GM12878 (cell line): ENCODE measurements at regions not wholly inside any gene's neighbourhood (a gene's known extent, or its start where the extent isn't known, plus 50 kb on each side); places are given as distances from the start of the nearest gene placed in this dataset.

Experiments used
- ATAC-seq: fragments of 200-7000 bp; cut with Tn5 transposase; 3 replicates; pipeline ENCODE4 v1.9.1; 2020; ENCODE audit warnings: mild to moderate bottlenecking, moderate library complexity
- BruUV-seq: library from RNA; stranded (reverse); fragments of 400-500 nt; replicated peaks from 2 replicates; lab custom pipeline; 2021; lab: Mats Ljungman, UMichigan
- CTCF ChIA-PET: fragments of 300-600 bp; sonication (Branson Sonifier 250); formaldehyde crosslinking; extraction: SDS; loops from one replicate; lab custom pipeline; 2021; ENCODE audit warnings: inconsistent platforms; lab: Yijun Ruan, JAX
- POLR2A ChIA-PET: fragments of 350-600 bp; formaldehyde crosslinking; extraction: SDS; loops from one replicate; lab custom pipeline; 2021; ENCODE audit warnings: inconsistent platforms; lab: Charles Lee
- RAD21 ChIA-PET: fragments of 300-600 bp; sonication (Branson Sonifier 250); formaldehyde crosslinking; loops from one replicate; lab custom pipeline; 2023; ENCODE audit warnings: antibody characterized with exemption; ENCODE audit not compliant: unreplicated experiment; lab: Charles Lee
- SMC1A ChIA-PET: fragments of 300-600 bp; sonication (Branson Sonifier 250); formaldehyde crosslinking; loops from one replicate; lab custom pipeline; 2023; ENCODE audit not compliant: unreplicated experiment, uncharacterized antibody; lab: Charles Lee
- DNase-seq: peaks from one replicate; pipeline ENCODE4 v3.0.0-alpha.2; 2011; ENCODE audit warnings: low read depth, low spot score
- FAIRE-seq: peaks from 3 replicates; lab custom pipeline; 2011; peaks lifted over from hg19 to GRCh38; lab: Jason Lieb, UNC
- H2AFZ ChIP-seq: 2 replicates; pipeline ENCODE4 v1.6.0; 2011; ENCODE audit warnings: low read depth, low read length, control low read depth; ENCODE audit not compliant: control insufficient read depth
- H3K27ac ChIP-seq: 2 replicates; pipeline ENCODE4 v1.5.1; 2011; ENCODE audit warnings: control low read depth; ENCODE audit not compliant: control insufficient read depth, insufficient read depth
- H3K27me3 ChIP-seq, 2 experiments: replicated peaks in 1 of 2; 2 replicates each; pipeline versions ENCODE4 v1.6.0 to v1.6.1; 2011; ENCODE audit warnings: low read length in 1 of 2; ENCODE audit not compliant: control insufficient read depth in 2 of 2, insufficient read depth in 2 of 2
- H3K36me3 ChIP-seq, 2 experiments: 2 replicates each; pipeline ENCODE4 v1.5.1; 2011; ENCODE audit warnings: low read length in 1 of 2; ENCODE audit not compliant: control insufficient read depth in 2 of 2, insufficient read depth in 2 of 2
- H3K4me1 ChIP-seq: 2 replicates; pipeline ENCODE4 v1.6.1; 2011; ENCODE audit warnings: mild to moderate bottlenecking, low read length, moderate library complexity, mixed read lengths; ENCODE audit not compliant: control insufficient read depth, insufficient read depth
- H3K4me2 ChIP-seq: 2 replicates; pipeline ENCODE4 v1.6.0; 2011; ENCODE audit warnings: control low read depth; ENCODE audit not compliant: control insufficient read depth, insufficient read depth
- H3K4me3 ChIP-seq: fragments of 200-600 bp; sonication (generic); 2 replicates; pipeline ENCODE4 v1.5.1; 2016
- H3K79me2 ChIP-seq: 2 replicates; pipeline ENCODE4 v1.6.0; 2011; ENCODE audit warnings: low read length; ENCODE audit not compliant: control insufficient read depth, insufficient read depth
- H3K9ac ChIP-seq: 2 replicates; pipeline ENCODE4 v1.8.0; 2011; ENCODE audit warnings: low read length, control low read depth, mixed read lengths; ENCODE audit not compliant: control insufficient read depth, insufficient read depth
- H3K9me3 ChIP-seq: replicated peaks from 3 replicates; pipeline ENCODE4 v1.5.1; 2011; ENCODE audit warnings: mild to moderate bottlenecking, low read length; ENCODE audit not compliant: control insufficient read depth, insufficient read depth
- H4K20me1 ChIP-seq: 2 replicates; pipeline ENCODE4 v1.6.0; 2011; ENCODE audit not compliant: control insufficient read depth, insufficient read depth
- BACH1 ChIP-seq: fragments of 450-650 bp; IDR thresholded peaks from 2 replicates; pipeline ENCODE4 v1.6.1; 2017; ENCODE audit warnings: mild to moderate bottlenecking, borderline replicate concordance
- CBFB ChIP-seq: IDR thresholded peaks from 2 replicates; pipeline ENCODE4 v1.6.1; 2016; ENCODE audit warnings: antibody characterized with exemption, low read depth
- CHD4 ChIP-seq: fragments of 200-600 bp; sonication (generic); IDR thresholded peaks from 2 replicates; pipeline ENCODE4 v1.6.1; 2016; ENCODE audit warnings: mild to moderate bottlenecking
- ESRRA ChIP-seq: IDR thresholded peaks from 2 replicates; pipeline ENCODE4 v1.6.1; 2012; ENCODE audit warnings: mild to moderate bottlenecking, low read length, improper control_type of control experiment
- FOXM1 ChIP-seq: IDR thresholded peaks from 2 replicates; pipeline ENCODE4 v1.6.1; 2012; ENCODE audit warnings: low read depth, mild to moderate bottlenecking, inconsistent platforms, low read length, moderate library complexity
- HDGF ChIP-seq: fragments of 450-650 bp; IDR thresholded peaks from 2 replicates; pipeline ENCODE4 v1.6.1; 2016; ENCODE audit warnings: antibody characterized with exemption
- KAT2A ChIP-seq: conservative IDR thresholded peaks from 2 replicates; pipeline ENCODE4 v1.6.1; 2011; ENCODE audit warnings: low read depth, low read length; ENCODE audit not compliant: control insufficient read depth
- MEF2A ChIP-seq: IDR thresholded peaks from 2 replicates; pipeline ENCODE4 v1.6.1; 2011; ENCODE audit warnings: low read depth, mild to moderate bottlenecking, low read length, moderate library complexity; ENCODE audit not compliant: insufficient read depth
- MTA3 ChIP-seq: IDR thresholded peaks from 2 replicates; pipeline ENCODE4 v1.6.1; 2012; ENCODE audit warnings: low read length, inconsistent platforms, borderline replicate concordance
- NFXL1 ChIP-seq: fragments of 450-650 bp; IDR thresholded peaks from 2 replicates; pipeline ENCODE4 v1.6.1; 2017; ENCODE audit warnings: antibody characterized with exemption, mild to moderate bottlenecking, borderline replicate concordance
- NFYB ChIP-seq: IDR thresholded peaks from 2 replicates; pipeline ENCODE4 v1.6.1; 2011; ENCODE audit warnings: low read depth, mild to moderate bottlenecking, low read length, improper control_type of control experiment, moderate library complexity; ENCODE audit not compliant: insufficient read depth
- NRF1 ChIP-seq: conservative IDR thresholded peaks from 2 replicates; pipeline ENCODE4 v1.6.1; 2011; ENCODE audit warnings: mild to moderate bottlenecking, low read depth, low read length, improper control_type of control experiment
- POLR2AphosphoS2 ChIP-seq: IDR thresholded peaks from 2 replicates; pipeline ENCODE4 v1.6.1; 2011; ENCODE audit warnings: low read depth, mild to moderate bottlenecking, low read length, improper control_type of control experiment, moderate library complexity
- POU2F2 ChIP-seq: IDR thresholded peaks from 3 replicates; pipeline ENCODE4 v1.6.1; 2011; ENCODE audit warnings: low read depth, mild to moderate bottlenecking, low read length, borderline replicate concordance
- SMC3 ChIP-seq: IDR thresholded peaks from 2 replicates; pipeline ENCODE4 v1.6.1; 2011; ENCODE audit warnings: low read length, improper control_type of control experiment, borderline replicate concordance
- ZNF24 ChIP-seq: fragments of 450-650 bp; IDR thresholded peaks from 2 replicates; pipeline ENCODE4 v1.6.1; 2017; ENCODE audit warnings: antibody characterized with exemption, mild to moderate bottlenecking
- ZNF274 ChIP-seq: IDR thresholded peaks from one replicate; pipeline ENCODE4 v1.8.0; 2011; ENCODE audit not compliant: insufficient read length, insufficient read depth
- WGBS: methylation state at CpG from one replicate; pipeline ENCODE4 v1.1.6; 2016; ENCODE audit warnings: low lambda C conversion rate; ENCODE audit not compliant: insufficient replicate concordance, insufficient coverage; ENCODE audit errors: missing lambda C conversion rate; 5-methylcytosine and 5-hydroxymethylcytosine counted together
- in situ Hi-C: fragments of 300-500 bp; cut with MboI; formaldehyde crosslinking; loops from 9 replicates; pipeline ENCODE4 v1.14.3; 2018; ENCODE audit warnings: mixed read lengths
- intact Hi-C: fragments of 100-400 bp; cut with micrococcal nuclease; formaldehyde crosslinking; loops from one replicate; pipeline ENCODE4 v1.14.2; 2022; ENCODE audit not compliant: unreplicated experiment
- TF ChIP-seq, protein P1 (sequence below): IDR thresholded peaks from 2 replicates; pipeline ENCODE4 v1.6.1; 2011; ENCODE audit warnings: borderline replicate concordance, low read depth, mild to moderate bottlenecking, moderate library complexity, mixed read lengths, low read length; ENCODE audit not compliant: insufficient read depth; ENCODE audit errors: extremely low read length
- TF ChIP-seq, protein P2 (sequence below): fragments of 450-650 bp; IDR thresholded peaks from 2 replicates; pipeline ENCODE4 v1.6.1; 2016; ENCODE audit warnings: mild to moderate bottlenecking

DNA sequence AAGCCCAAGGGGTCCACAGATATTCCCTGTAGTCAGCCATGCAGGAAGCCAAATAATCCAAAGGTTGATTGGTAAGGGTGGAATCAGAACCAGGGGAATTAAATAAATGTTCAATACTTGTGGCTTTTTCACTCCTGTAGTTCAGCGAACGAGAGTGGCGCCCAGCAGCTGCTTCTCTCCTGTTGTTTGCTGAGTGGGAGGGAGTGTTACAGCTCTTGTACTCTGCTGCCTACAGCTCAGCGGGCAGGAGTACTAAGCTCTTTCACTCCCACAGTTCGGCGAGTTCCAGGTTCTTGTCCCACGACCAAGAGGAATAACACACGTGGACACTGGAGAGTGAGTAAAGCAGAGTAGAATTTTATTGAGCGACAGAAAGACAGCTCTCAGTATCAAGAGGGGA is 105.9 kb downstream of the MOBP start:
- no peaks in the 10 kb centered on the region for H3K4me1 ChIP-seq
- WGBS: 34% methylated on average over 9 of the region's 9 CpGs
- no peak overlapping the region for H3K4me2 ChIP-seq
- no peak overlapping the region for H3K4me3 ChIP-seq
- H3K27ac ChIP-seq: no peak overlapping the region
- no peak overlapping the region for H2AFZ ChIP-seq
- no peaks in the 10 kb centered on the region for H3K9me3 ChIP-seq
- in situ Hi-C loops (no loop called here), intact Hi-C loops (no loop called here)
- SMC1A ChIA-PET: no interaction called here
- CTCF ChIA-PET: no interaction called here
- BruUV-seq: no TSS peak
- ATAC-seq (no peak), DNase-seq (no peak), FAIRE-seq (no peak)
- no peak overlapping the region for H3K9ac ChIP-seq
- no peaks in the 10 kb centered on the region for H3K79me2 ChIP-seq
- no peak for TF ChIP-seq ZNF24
- TF ChIP-seq SMC3: no peak
- TF ChIP-seq ZNF274: no peak
- RAD21 ChIA-PET: no interaction called here
- no peaks in the 10 kb centered on the region for H4K20me1 ChIP-seq
- no peaks in the 10 kb centered on the region for H3K36me3 ChIP-seq
- H3K27me3 ChIP-seq: peaks cover 0 to 1% of the 10 kb centered on the region in 2 experiments; a peak in 1 of 4 replicates
- POLR2A ChIA-PET: no interaction called here

DNA sequence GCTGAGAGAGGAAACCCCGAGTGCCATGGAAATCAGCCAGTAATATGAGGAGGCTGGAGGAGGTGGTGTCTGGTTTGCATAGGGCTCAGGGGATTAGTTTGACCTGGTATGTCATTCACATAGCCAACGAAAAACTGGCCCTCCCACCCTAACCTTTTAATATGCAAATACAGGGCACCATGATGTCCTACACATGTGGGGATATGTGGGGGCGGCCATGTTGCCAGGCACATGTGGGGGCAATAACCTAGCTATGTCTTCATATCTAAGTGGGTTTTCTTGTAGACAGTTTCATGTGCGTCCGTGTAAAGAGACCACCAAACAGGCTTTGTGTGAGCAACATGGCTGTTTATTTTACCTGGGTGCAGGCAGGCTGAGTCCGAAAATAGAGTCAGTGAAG is 110.1 kb downstream of the MOBP start:
- ChIA-PET CTCF (interaction anchor here (1.0 kb wide), 1 partner anchor 706 kb away, joined by 3 read pairs; no protein-coding TSS in a partner anchor), SMC1A (no interaction called here), POLR2A (no interaction called here), RAD21 (no interaction called here)
- Histone ChIP-seq H3K4me3 (no peak overlapping the region), H3K36me3 (no peaks in the 10 kb centered on the region), H3K9ac (no peak overlapping the region), H3K27me3 (peaks cover 0 to 1% of the 10 kb centered on the region in 2 experiments; a peak in 1 of 4 replicates), H2AFZ (no peak overlapping the region), H3K4me2 (no peak overlapping the region), H3K27ac (no peak overlapping the region), H4K20me1 (no peaks in the 10 kb centered on the region), H3K9me3 (no peaks in the 10 kb centered on the region), H3K79me2 (no peaks in the 10 kb centered on the region), H3K4me1 (no peaks in the 10 kb centered on the region)
- in situ Hi-C loops (no loop called here), intact Hi-C loops (no loop called here)
- FAIRE-seq (no peak), ATAC-seq (no peak), DNase-seq (no peak)
- WGBS: 22% methylated on average over 6 of the region's 6 CpGs
- no TSS peak for BruUV-seq
- TF ChIP-seq, protein P1, sequence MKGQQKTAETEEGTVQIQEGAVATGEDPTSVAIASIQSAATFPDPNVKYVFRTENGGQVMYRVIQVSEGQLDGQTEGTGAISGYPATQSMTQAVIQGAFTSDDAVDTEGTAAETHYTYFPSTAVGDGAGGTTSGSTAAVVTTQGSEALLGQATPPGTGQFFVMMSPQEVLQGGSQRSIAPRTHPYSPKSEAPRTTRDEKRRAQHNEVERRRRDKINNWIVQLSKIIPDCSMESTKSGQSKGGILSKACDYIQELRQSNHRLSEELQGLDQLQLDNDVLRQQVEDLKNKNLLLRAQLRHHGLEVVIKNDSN: no peak
- TF ChIP-seq KAT2A: no peak
- TF ChIP-seq, protein P2, sequence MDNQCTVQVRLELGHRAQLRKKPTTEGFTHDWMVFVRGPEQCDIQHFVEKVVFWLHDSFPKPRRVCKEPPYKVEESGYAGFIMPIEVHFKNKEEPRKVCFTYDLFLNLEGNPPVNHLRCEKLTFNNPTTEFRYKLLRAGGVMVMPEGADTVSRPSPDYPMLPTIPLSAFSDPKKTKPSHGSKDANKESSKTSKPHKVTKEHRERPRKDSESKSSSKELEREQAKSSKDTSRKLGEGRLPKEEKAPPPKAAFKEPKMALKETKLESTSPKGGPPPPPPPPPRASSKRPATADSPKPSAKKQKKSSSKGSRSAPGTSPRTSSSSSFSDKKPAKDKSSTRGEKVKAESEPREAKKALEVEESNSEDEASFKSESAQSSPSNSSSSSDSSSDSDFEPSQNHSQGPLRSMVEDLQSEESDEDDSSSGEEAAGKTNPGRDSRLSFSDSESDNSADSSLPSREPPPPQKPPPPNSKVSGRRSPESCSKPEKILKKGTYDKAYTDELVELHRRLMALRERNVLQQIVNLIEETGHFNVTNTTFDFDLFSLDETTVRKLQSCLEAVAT: no peak
- no peak for TF ChIP-seq BACH1
- TF ChIP-seq NRF1: no peak
- no peak for TF ChIP-seq FOXM1
- no peak for TF ChIP-seq ESRRA
- TF ChIP-seq MEF2A: no peak
- TF ChIP-seq MTA3: no peak
- TF ChIP-seq POLR2AphosphoS2: no peak
- no peak for TF ChIP-seq HDGF
- no peak for TF ChIP-seq CHD4
- TF ChIP-seq CBFB: no peak
- TF ChIP-seq POU2F2: no peak
- TF ChIP-seq NFXL1: no peak
- no peak for TF ChIP-seq NFYB
- no peak for TF ChIP-seq ZNF24
